Ishikawa (cell line): ENCODE measurements at regions not wholly inside any gene's neighbourhood (a gene's known extent, or its start where the extent isn't known, plus 50 kb on each side); places are given as distances from the start of the nearest gene placed in this dataset.

ENCODE experiments used
- MAX ChIP-seq: IDR thresholded peaks from 2 replicates; pipeline ENCODE4 v1.6.1; 2012
- TAF1 ChIP-seq: IDR thresholded peaks from 2 replicates; pipeline ENCODE4 v1.6.1; 2012; ENCODE audit warnings: low read depth, mild to moderate bottlenecking

GRCh38 chr2:147636238-147636882, 208.5 kb upstream of the ACVR2A start:
- no peak for TF ChIP-seq MAX
- TF ChIP-seq TAF1: no peak
